Activated gamma-delta T cell (primary cell): ENCODE measurements at regions not wholly inside any gene's neighbourhood (a gene's known extent, or its start where the extent isn't known, plus 50 kb on each side); places are given as distances from the start of the nearest gene placed in this dataset.

ENCODE experiments used
- DNase-seq: peaks from one replicate; lab custom pipeline; 2025; lab: John Stamatoyannopoulos, UW

- DNase-seq: no peak
Observed at GRCh38 chr17:69719474-69720048, 305.1 kb downstream of the MAP2K6 start.

GRCh38 chr17:69722518-69722917 lies 308.0 kb downstream of the MAP2K6 start:
- DNase-seq: no peak

- no peak for DNase-seq
Observed at GRCh38 chr17:69723316-69723715, 308.8 kb downstream of the MAP2K6 start.

GRCh38 chr17:69723741-69724140 lies 309.2 kb downstream of the MAP2K6 start:
- no peak for DNase-seq

- no peak for DNase-seq
Observed at GRCh38 chr17:69724238-69724637, 309.7 kb downstream of the MAP2K6 start.

- DNase-seq: no peak
Observed at GRCh38 chr17:69725146-69725545, 310.6 kb downstream of the MAP2K6 start.

GRCh38 chr17:69728816-69729215 lies 314.3 kb downstream of the MAP2K6 start:
- DNase-seq: no peak

GRCh38 chr17:69729944-69730343 lies 315.4 kb downstream of the MAP2K6 start:
- DNase-seq: no peak

- no peak for DNase-seq
Observed at GRCh38 chr17:69732272-69732918, 317.9 kb downstream of the MAP2K6 start.

- no peak for DNase-seq
Observed at GRCh38 chr17:69733171-69734012, 318.9 kb downstream of the MAP2K6 start.

GRCh38 chr17:69734656-69735055 lies 320.2 kb downstream of the MAP2K6 start:
- no peak for DNase-seq

- DNase-seq: no peak
Observed at GRCh38 chr17:69735285-69735684, 320.8 kb downstream of the MAP2K6 start.

GRCh38 chr17:69743091-69743490 lies 328.6 kb downstream of the MAP2K6 start:
- DNase-seq: no peak

GRCh38 chr17:69744512-69745070 lies 330.1 kb downstream of the MAP2K6 start:
- DNase-seq: no peak

GRCh38 chr17:69749911-69750310 lies 325.1 kb upstream of the KCNJ16 start:
- no peak for DNase-seq

- no peak for DNase-seq
Observed at GRCh38 chr17:69757688-69758430, 317.2 kb upstream of the KCNJ16 start.

GRCh38 chr17:69760562-69760961 lies 314.5 kb upstream of the KCNJ16 start:
- DNase-seq: no peak

GRCh38 chr17:69761011-69761410 lies 314.0 kb upstream of the KCNJ16 start:
- DNase-seq: no peak

GRCh38 chr17:69761767-69762321 lies 313.2 kb upstream of the KCNJ16 start:
- no peak for DNase-seq

GRCh38 chr17:69762359-69762758 lies 312.7 kb upstream of the KCNJ16 start:
- no peak for DNase-seq

- DNase-seq: no peak
Observed at GRCh38 chr17:69762766-69763165, 312.3 kb upstream of the KCNJ16 start.

- DNase-seq: no peak
Observed at GRCh38 chr17:69763503-69763902, 311.5 kb upstream of the KCNJ16 start.
